HEK293 (cell line): ENCODE measurements at regions not wholly inside any gene's neighbourhood (a gene's known extent, or its start where the extent isn't known, plus 50 kb on each side); places are given as distances from the start of the nearest gene placed in this dataset.

Experiments used
- CTCF ChIA-PET: fragments of 350-600 bp; formaldehyde crosslinking; extraction: SDS; loops from one replicate; lab custom pipeline; 2021; ENCODE audit warnings: antibody characterized with exemption; lab: Yijun Ruan, JAX
- POLR2A ChIA-PET: fragments of 300-600 bp; formaldehyde crosslinking; extraction: SDS; loops from one replicate; lab custom pipeline; 2020; ENCODE audit warnings: antibody characterized with exemption, inconsistent platforms; lab: Yijun Ruan, JAX
- H3K27ac ChIP-seq: fragments of 200-500 bp; sonication (Bioruptor generic); 2 replicates; pipeline ENCODE4 v1.5.1; 2014; ENCODE audit warnings: low read depth, low read length, control low read depth, inconsistent platforms; ENCODE audit errors: extremely low read depth
- H3K36me3 ChIP-seq, 2 experiments: fragments of 200-500 bp in 1 of 2; sonication (Bioruptor generic) in 1 of 2; 1 replicate in 1 of 2; 2 replicates in 1 of 2; pipeline ENCODE4 v1.5.1; 2014 to 2017; ENCODE audit warnings: inconsistent platforms in 2 of 2, low read length in 2 of 2; ENCODE audit not compliant: control insufficient read depth in 2 of 2, insufficient read depth in 1 of 2
- H3K4me1 ChIP-seq: fragments of 200-500 bp; sonication (Bioruptor generic); 2 replicates; pipeline ENCODE4 v1.5.1; 2014; ENCODE audit warnings: mild to moderate bottlenecking, low read length, inconsistent platforms; ENCODE audit not compliant: control insufficient read depth, insufficient read depth
- H3K4me3 ChIP-seq: 2 replicates; pipeline ENCODE4 v1.5.1; 2011; ENCODE audit warnings: low read depth, mild to moderate bottlenecking, control low read depth, low read length, moderate library complexity
- H3K9me3 ChIP-seq: fragments of 200-500 bp; sonication (Bioruptor generic); 2 replicates; pipeline ENCODE4 v1.5.1; 2014; ENCODE audit warnings: low read depth, low read length, inconsistent platforms; ENCODE audit not compliant: control insufficient read depth, insufficient read depth
- BCL6B ChIP-seq: fragments of 450-650 bp; formaldehyde crosslinking; IDR thresholded peaks from 2 replicates; pipeline ENCODE4 v1.5.1; 2017; ENCODE audit warnings: missing biosample characterization, missing genetic modification characterization
- PRDM6 ChIP-seq: fragments of 450-650 bp; formaldehyde crosslinking; IDR thresholded peaks from 2 replicates; pipeline ENCODE4 v1.5.1; 2017; ENCODE audit warnings: missing biosample characterization, missing genetic modification characterization
- TCF7L2 ChIP-seq: IDR thresholded peaks from 2 replicates; pipeline ENCODE4 v1.6.1; 2011; ENCODE audit warnings: low read depth, mild to moderate bottlenecking, inconsistent platforms, low read length, moderate library complexity, borderline replicate concordance
- TRIM28 ChIP-seq: IDR thresholded peaks from 2 replicates; pipeline ENCODE4 v1.6.1; 2011; ENCODE audit warnings: low read length, control low read depth, borderline replicate concordance
- ZBTB11 ChIP-seq: fragments of 450-650 bp; formaldehyde crosslinking; conservative IDR thresholded peaks from 2 replicates; pipeline ENCODE4 v1.5.1; 2016; ENCODE audit warnings: low read depth, missing biosample characterization, missing genetic modification characterization
- ZBTB48 ChIP-seq: fragments of 450-650 bp; formaldehyde crosslinking; IDR thresholded peaks from 2 replicates; pipeline ENCODE4 v1.5.1; 2016; ENCODE audit warnings: missing biosample characterization, missing genetic modification characterization
- ZBTB8A ChIP-seq: fragments of 450-650 bp; formaldehyde crosslinking; IDR thresholded peaks from 2 replicates; pipeline ENCODE4 v1.5.1; 2016; ENCODE audit warnings: missing biosample characterization, missing genetic modification characterization
- ZNF112 ChIP-seq: fragments of 450-650 bp; formaldehyde crosslinking; IDR thresholded peaks from 2 replicates; pipeline ENCODE4 v1.5.0; 2017; ENCODE audit warnings: missing biosample characterization, missing genetic modification characterization
- ZNF114 ChIP-seq: fragments of 450-650 bp; formaldehyde crosslinking; IDR thresholded peaks from 2 replicates; pipeline ENCODE4 v1.5.0; 2017; ENCODE audit warnings: missing biosample characterization, missing genetic modification characterization
- ZNF146 ChIP-seq: fragments of 450-650 bp; formaldehyde crosslinking; IDR thresholded peaks from 2 replicates; pipeline ENCODE4 v1.5.1; 2016; ENCODE audit warnings: missing biosample characterization, missing genetic modification characterization
- ZNF155 ChIP-seq: fragments of 450-650 bp; formaldehyde crosslinking; IDR thresholded peaks from 2 replicates; pipeline ENCODE4 v1.5.1; 2016; ENCODE audit warnings: missing biosample characterization, missing genetic modification characterization
- ZNF48 ChIP-seq: fragments of 450-650 bp; formaldehyde crosslinking; IDR thresholded peaks from 2 replicates; pipeline ENCODE4 v1.5.1; 2016; ENCODE audit warnings: missing biosample characterization, missing genetic modification characterization
- ZNF514 ChIP-seq: fragments of 450-650 bp; formaldehyde crosslinking; IDR thresholded peaks from 2 replicates; pipeline ENCODE4 v1.5.1; 2016; ENCODE audit warnings: missing biosample characterization, missing genetic modification characterization
- ZNF521 ChIP-seq: fragments of 450-650 bp; formaldehyde crosslinking; IDR thresholded peaks from 2 replicates; pipeline ENCODE4 v1.5.1; 2017; ENCODE audit warnings: missing biosample characterization, mild to moderate bottlenecking, missing genetic modification characterization
- ZNF560 ChIP-seq: fragments of 450-650 bp; formaldehyde crosslinking; IDR thresholded peaks from 2 replicates; pipeline ENCODE4 v1.5.1; 2017; ENCODE audit warnings: missing biosample characterization, missing genetic modification characterization, borderline replicate concordance
- ZNF596 ChIP-seq: fragments of 450-650 bp; IDR thresholded peaks from 2 replicates; pipeline ENCODE4 v1.5.0; 2018; ENCODE audit warnings: missing biosample characterization, mild to moderate bottlenecking, missing genetic modification characterization, moderate library complexity
- ZNF776 ChIP-seq: fragments of 450-650 bp; formaldehyde crosslinking; IDR thresholded peaks from 2 replicates; pipeline ENCODE4 v1.5.0; 2017; ENCODE audit warnings: missing biosample characterization, missing genetic modification characterization, borderline replicate concordance

GRCh38 chr4:41427306-41427882 lies 110.6 kb upstream of the LIMCH1 start (continued):
- no peak for TF ChIP-seq ZBTB11 (tag by site-specific recombination)

GRCh38 chr4:41427931-41428600 lies 109.9 kb upstream of the LIMCH1 start:
- H3K9me3 ChIP-seq, result no peaks in the 10 kb centered on the region
- TF ChIP-seq TCF7L2 (peak; percentile 59; the same call in 1 of the 2 replicates), TRIM28 (peak; percentile 31; the same call in 1 of the 2 replicates), ZNF776 (tag by site-specific recombination) (no peak)
- peaks cover 5% of the 10 kb centered on the region for H3K4me1 ChIP-seq
- H3K4me3 ChIP-seq, result no peak overlapping the region
- CTCF ChIA-PET, result no interaction called here
- no peaks in the 10 kb centered on the region for H3K36me3 ChIP-seq
- no peak overlapping the region for H3K27ac ChIP-seq
- POLR2A ChIA-PET, result no interaction called here

GRCh38 chr4:41428601-41429279 lies 109.2 kb upstream of the LIMCH1 start:
- no peak overlapping the region for H3K4me3 ChIP-seq
- peaks cover 5% of the 10 kb centered on the region for H3K4me1 ChIP-seq
- CTCF ChIA-PET, result no interaction called here
- TF ChIP-seq TCF7L2 (0 out of 2 replicates have a peak, but pooled peaks have one; percentile 9), ZBTB48 (no peak), ZBTB8A (no peak), ZNF521 (tag by site-specific recombination) (no peak), ZNF596 (no peak), ZNF114 (tag by site-specific recombination) (no peak), ZNF560 (tag by site-specific recombination) (no peak), ZNF155 (tag by site-specific recombination) (no peak)
- POLR2A ChIA-PET, result no interaction called here
- no peaks in the 10 kb centered on the region for H3K36me3 ChIP-seq
- no peak overlapping the region; the same call in 1 of the 2 replicates for H3K27ac ChIP-seq
- no peaks in the 10 kb centered on the region for H3K9me3 ChIP-seq

GRCh38 chr4:41429280-41429669 lies 108.7 kb upstream of the LIMCH1 start:
- POLR2A ChIA-PET, result no interaction called here
- Histone ChIP-seq H3K4me3 (no peak overlapping the region), H3K36me3 (no peaks in the 10 kb centered on the region), H3K4me1 (peaks cover 5% of the 10 kb centered on the region), H3K9me3 (no peaks in the 10 kb centered on the region), H3K27ac (no peak overlapping the region)
- CTCF ChIA-PET, result no interaction called here
- no peak for TF ChIP-seq ZNF48 (tag by site-specific recombination)
- TF ChIP-seq ZNF560 (tag by site-specific recombination), result no peak
- no peak for TF ChIP-seq ZNF112
- TF ChIP-seq ZNF146 (tag by site-specific recombination), result no peak
- no peak for TF ChIP-seq ZNF514
- no peak for TF ChIP-seq PRDM6
- TF ChIP-seq BCL6B (tag by site-specific recombination), result no peak
- TF ChIP-seq ZBTB11 (tag by site-specific recombination), result no peak
